Activated T-helper 1 cell treated with anti-CD3 and anti-CD28 coated beads, Interleukin-12 subunit alpha, Interleukin-12 subunit beta, Interleukin-2, Interleukin-4 antibody, amounts not matched to agents 30 ng/mL and 10 ng/mL and 1 ng/mL, durations not matched to agents 14 hours and 24 hours and 36 hours (primary cell): ENCODE measurements at regions not wholly inside any gene's neighbourhood (a gene's known extent, or its start where the extent isn't known, plus 50 kb on each side); places are given as distances from the start of the nearest gene placed in this dataset.
"Not testable (repeated sequence)": the region's sequence is repeated elsewhere in the genome, so short reads cannot be mapped to it uniquely, and the experiment has no call there.

Source experiments
- DNase-seq: peaks from one replicate; pipeline ENCODE4 v3.0.0; 2021; ENCODE audit warnings: low spot score
- H3K27ac Mint-ChIP-seq: one replicate; pipeline ENCODE4 v1.8.0; 2021; ENCODE audit warnings: mild to moderate bottlenecking, mixed read lengths
- H3K27me3 Mint-ChIP-seq: one replicate; pipeline ENCODE4 v1.8.0; 2022; ENCODE audit warnings: mild to moderate bottlenecking, moderate library complexity, mixed read lengths; ENCODE audit not compliant: insufficient read depth
- H3K36me3 Mint-ChIP-seq: one replicate; pipeline ENCODE4 v1.8.0; 2021; ENCODE audit warnings: low read depth, mixed read lengths
- H3K4me1 Mint-ChIP-seq: one replicate; pipeline ENCODE4 v1.8.0; 2021; ENCODE audit warnings: low read depth, mixed read lengths
- H3K4me3 Mint-ChIP-seq: one replicate; pipeline ENCODE4 v1.8.0; 2021; ENCODE audit warnings: mild to moderate bottlenecking, moderate library complexity, mixed read lengths
- H3K9me3 Mint-ChIP-seq: one replicate; pipeline ENCODE4 v1.8.0; 2021; ENCODE audit warnings: mixed read lengths
- intact Hi-C: fragments of 100-400 bp; cut with micrococcal nuclease; formaldehyde crosslinking; loops from one replicate; pipeline ENCODE4 v1.15.1; 2024

- Mint-ChIP-seq H3K36me3 (no peaks in the 10 kb centered on the region), H3K27me3 (no peaks in the 10 kb centered on the region), H3K27ac (no peak overlapping the region), H3K4me3 (no peak overlapping the region), H3K9me3 (peaks cover 3% of the 10 kb centered on the region), H3K4me1 (no peaks in the 10 kb centered on the region)
- no peak for DNase-seq
- intact Hi-C loops: no loop called here
These were observed 692.4 kb downstream of the MTRR start for GRCh38 chr5:8561224-8561840.

- no peak for DNase-seq
- Mint-ChIP-seq H3K4me3 (no peak overlapping the region), H3K4me1 (no peaks in the 10 kb centered on the region), H3K27me3 (no peaks in the 10 kb centered on the region), H3K36me3 (no peaks in the 10 kb centered on the region), H3K9me3 (peaks cover 3% of the 10 kb centered on the region), H3K27ac (no peak overlapping the region)
- intact Hi-C loops: no loop called here
These were observed 692.9 kb downstream of the MTRR start for GRCh38 chr5:8561854-8562253.

DNA sequence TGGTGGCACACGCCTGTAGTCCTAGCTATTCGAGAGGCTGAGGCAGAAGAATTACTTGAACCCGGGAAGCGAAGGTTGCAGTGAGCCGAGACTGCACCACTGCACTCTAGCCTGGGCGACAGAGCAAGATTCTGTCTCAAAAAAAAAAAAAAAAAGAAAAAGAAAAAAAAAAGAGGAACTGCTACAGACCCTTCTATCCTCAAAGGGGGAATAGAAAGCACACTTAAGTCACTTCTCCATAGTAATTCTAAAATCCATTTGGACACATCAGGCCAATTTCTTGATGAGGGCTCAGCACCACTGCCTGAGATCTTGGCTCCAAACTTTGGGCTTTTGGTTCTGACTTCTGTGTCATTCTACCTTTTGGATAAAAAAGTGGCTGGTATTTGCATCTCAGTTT is 694.6 kb downstream of the MTRR start:
- H3K9me3 Mint-ChIP-seq, H3K27ac Mint-ChIP-seq, H3K4me1 Mint-ChIP-seq, H3K36me3 Mint-ChIP-seq, intact Hi-C loops, DNase-seq, H3K27me3 Mint-ChIP-seq, H3K4me3 Mint-ChIP-seq: not testable (repeated sequence)

- no peaks in the 10 kb centered on the region for H3K4me1 Mint-ChIP-seq
- H3K27ac Mint-ChIP-seq: no peak overlapping the region
- no peak for DNase-seq
- H3K27me3 Mint-ChIP-seq: peaks cover 1% of the 10 kb centered on the region
- no peaks in the 10 kb centered on the region for H3K36me3 Mint-ChIP-seq
- no peak overlapping the region for H3K4me3 Mint-ChIP-seq
- intact Hi-C loops: no loop called here
- peaks cover 8% of the 10 kb centered on the region for H3K9me3 Mint-ChIP-seq
These were observed 699.9 kb downstream of the MTRR start for GRCh38 chr5:8568858-8569257.

GRCh38 chr5:8570528-8570927 is 701.6 kb downstream of the MTRR start:
- intact Hi-C loops: no loop called here
- no peaks in the 10 kb centered on the region for H3K4me1 Mint-ChIP-seq
- peaks cover 8% of the 10 kb centered on the region for H3K9me3 Mint-ChIP-seq
- H3K4me3 Mint-ChIP-seq: no peak overlapping the region
- no peak for DNase-seq
- no peak overlapping the region for H3K27ac Mint-ChIP-seq
- H3K36me3 Mint-ChIP-seq: no peaks in the 10 kb centered on the region
- H3K27me3 Mint-ChIP-seq: peaks cover 1% of the 10 kb centered on the region

DNA sequence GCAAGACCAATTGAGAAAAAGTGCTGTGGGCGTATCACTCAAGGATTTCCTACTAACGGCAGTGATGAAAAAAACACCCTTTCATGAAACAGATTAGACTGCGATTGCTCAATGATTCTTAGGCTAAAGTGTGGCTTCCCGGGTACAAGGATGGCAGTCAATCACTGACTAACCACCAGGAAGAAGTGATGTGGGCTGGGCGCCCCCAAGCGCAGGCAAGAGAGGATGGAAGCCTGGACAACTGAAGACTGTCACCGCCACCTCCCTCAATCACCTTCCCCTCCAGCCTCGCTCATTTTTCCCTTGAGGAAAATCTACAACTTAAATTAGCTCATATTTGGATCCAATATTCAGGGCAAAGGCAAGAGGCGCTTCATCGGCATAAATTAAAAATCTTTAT is 707.2 kb downstream of the MTRR start:
- intact Hi-C loops: no loop called here
- Mint-ChIP-seq H3K27ac (no peak overlapping the region), H3K27me3 (peaks cover 1% of the 10 kb centered on the region), H3K9me3 (peaks cover 19% of the 10 kb centered on the region), H3K4me1 (no peaks in the 10 kb centered on the region), H3K36me3 (no peaks in the 10 kb centered on the region), H3K4me3 (no peak overlapping the region)
- DNase-seq: no peak

DNA sequence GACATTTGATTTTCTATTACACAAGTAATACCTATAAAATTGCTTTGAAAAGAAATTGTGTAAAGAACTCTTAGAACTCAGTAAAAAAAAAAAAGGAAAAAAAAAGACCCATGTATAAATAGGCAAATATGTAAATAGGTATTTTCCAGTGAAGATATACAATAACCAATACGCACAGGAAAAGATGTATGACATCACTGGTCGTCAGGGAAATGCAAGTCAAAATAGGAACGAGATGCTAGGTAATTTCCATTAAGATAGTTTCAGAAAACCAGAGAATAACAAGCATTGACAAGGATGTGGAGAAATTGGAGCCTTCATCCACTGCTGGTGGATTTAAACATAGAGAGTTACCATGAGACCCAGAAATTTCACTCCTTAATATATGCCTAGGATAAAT is 708.8 kb downstream of the MTRR start:
- H3K27me3 Mint-ChIP-seq: no peaks in the 10 kb centered on the region

DNA sequence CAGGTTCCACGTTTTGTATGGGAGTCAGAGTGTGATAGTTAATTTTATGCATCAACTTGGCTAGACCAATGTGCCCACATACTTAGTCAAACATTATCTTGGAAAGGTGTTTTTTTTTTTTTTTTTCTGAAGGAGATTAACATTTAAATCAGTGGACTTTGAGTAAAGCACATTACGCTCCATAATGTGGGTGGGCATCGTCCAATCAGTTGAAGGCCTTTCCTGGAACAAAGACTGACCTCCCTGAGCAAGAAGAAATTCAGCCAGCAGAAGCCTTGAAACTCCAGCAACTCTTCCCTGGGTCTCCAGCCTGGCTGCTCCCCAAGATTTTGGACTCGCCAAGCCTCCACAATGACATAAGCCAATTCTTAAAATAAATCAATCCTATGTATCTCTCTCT is 711.4 kb downstream of the MTRR start:
- H3K9me3 Mint-ChIP-seq: peaks cover 11% of the 10 kb centered on the region
- DNase-seq: no peak
- H3K36me3 Mint-ChIP-seq: no peaks in the 10 kb centered on the region
- intact Hi-C loops: no loop called here
- no peak overlapping the region for H3K4me3 Mint-ChIP-seq
- H3K27me3 Mint-ChIP-seq: no peaks in the 10 kb centered on the region
- no peaks in the 10 kb centered on the region for H3K4me1 Mint-ChIP-seq
- no peak overlapping the region for H3K27ac Mint-ChIP-seq

More for the DNA sequence above, 708.8 kb downstream of the MTRR start:
- Mint-ChIP-seq H3K4me1 (no peaks in the 10 kb centered on the region), H3K36me3 (no peaks in the 10 kb centered on the region), H3K4me3 (no peak overlapping the region), H3K27ac (no peak overlapping the region), H3K9me3 (peaks cover 19% of the 10 kb centered on the region)
- no peak for DNase-seq
- intact Hi-C loops: no loop called here

GRCh38 chr5:8581047-8581446 is 712.1 kb downstream of the MTRR start:
- Mint-ChIP-seq H3K27me3 (no peaks in the 10 kb centered on the region), H3K4me1 (no peaks in the 10 kb centered on the region), H3K27ac (no peak overlapping the region), H3K9me3 (peaks cover 7% of the 10 kb centered on the region), H3K36me3 (no peaks in the 10 kb centered on the region), H3K4me3 (no peak overlapping the region)
- intact Hi-C loops: no loop called here
- DNase-seq: no peak

- Mint-ChIP-seq H3K27ac (no peak overlapping the region), H3K4me1 (no peaks in the 10 kb centered on the region), H3K4me3 (no peak overlapping the region), H3K9me3 (peaks cover 8% of the 10 kb centered on the region), H3K27me3 (no peaks in the 10 kb centered on the region), H3K36me3 (no peaks in the 10 kb centered on the region)
- DNase-seq: no peak
- intact Hi-C loops: no loop called here
These were observed 716.5 kb downstream of the MTRR start for GRCh38 chr5:8585230-8586018.

- no peak for DNase-seq
- Mint-ChIP-seq H3K27me3 (no peaks in the 10 kb centered on the region), H3K4me1 (no peaks in the 10 kb centered on the region), H3K9me3 (peaks cover 5% of the 10 kb centered on the region), H3K4me3 (no peak overlapping the region), H3K36me3 (no peaks in the 10 kb centered on the region), H3K27ac (no peak overlapping the region)
- intact Hi-C loops: no loop called here
These were observed 722.0 kb downstream of the MTRR start for GRCh38 chr5:8590959-8591358.

GRCh38 chr5:8598356-8598755 is 729.4 kb downstream of the MTRR start:
- Mint-ChIP-seq H3K4me3 (no peak overlapping the region), H3K9me3 (no peaks in the 10 kb centered on the region), H3K27me3 (no peaks in the 10 kb centered on the region), H3K27ac (no peak overlapping the region), H3K4me1 (no peaks in the 10 kb centered on the region), H3K36me3 (no peaks in the 10 kb centered on the region)
- no peak for DNase-seq
- intact Hi-C loops: no loop called here

DNA sequence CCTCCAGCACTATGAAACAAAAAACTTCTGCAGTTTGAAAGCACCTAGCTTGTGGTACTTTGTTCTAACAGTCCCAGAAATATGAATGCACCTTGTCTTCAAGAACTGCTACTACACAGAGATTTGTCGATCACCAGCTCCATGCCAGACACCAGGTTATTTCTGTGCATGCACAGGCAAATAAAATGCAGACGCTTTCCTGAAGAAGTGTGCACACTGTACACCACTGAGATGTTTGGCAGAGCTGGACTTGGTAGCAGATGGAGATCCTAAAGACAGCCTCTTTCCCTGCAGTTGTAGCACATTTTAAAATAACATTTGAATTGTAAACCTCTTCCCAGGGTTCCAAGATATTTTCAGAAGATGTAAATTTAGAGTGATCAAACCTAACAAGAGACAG is 730.0 kb downstream of the MTRR start:
- H3K27me3 Mint-ChIP-seq: no peaks in the 10 kb centered on the region
- H3K4me1 Mint-ChIP-seq: no peaks in the 10 kb centered on the region
- intact Hi-C loops: no loop called here
- H3K9me3 Mint-ChIP-seq: no peaks in the 10 kb centered on the region
- no peak overlapping the region for H3K4me3 Mint-ChIP-seq
- no peaks in the 10 kb centered on the region for H3K36me3 Mint-ChIP-seq
- DNase-seq: no peak
- H3K27ac Mint-ChIP-seq: no peak overlapping the region
